B cell (primary cell): ENCODE measurements at regions not wholly inside any gene's neighbourhood (a gene's known extent, or its start where the extent isn't known, plus 50 kb on each side); places are given as distances from the start of the nearest gene placed in this dataset.

Source experiments
- ATAC-seq: fragments of 200-7000 bp; cut with Tn5 transposase; one replicate; pipeline ENCODE4 v1.10.0; 2021; ENCODE audit warnings: low read depth, mild to moderate bottlenecking, moderate number of reproducible peaks, moderate library complexity
- CTCF ChIA-PET: fragments of 350-600 bp; sonication (Branson Sonifier 250); formaldehyde crosslinking; loops from one replicate; lab custom pipeline; 2021; ENCODE audit warnings: antibody characterized with exemption, inconsistent platforms; lab: Charles Lee
- POLR2A ChIA-PET: fragments of 350-600 bp; sonication (Branson Sonifier 250); formaldehyde crosslinking; loops from one replicate; lab custom pipeline; 2021; ENCODE audit warnings: antibody characterized with exemption; lab: Charles Lee
- DNase-seq: peaks from one replicate; pipeline ENCODE4 v3.0.0; 2013
- H2AFZ ChIP-seq: 2 replicates; pipeline ENCODE4 v1.6.1; 2012; ENCODE audit warnings: mild to moderate bottlenecking, low read depth, low read length; ENCODE audit not compliant: insufficient read depth, poor library complexity, severe bottlenecking
- H3K27ac ChIP-seq, 2 donors: 1 replicate in 1 of 2; 2 replicates in 1 of 2; pipeline ENCODE4 v1.5.1; 2012 to 2013; ENCODE audit warnings: low read length in 2 of 2, mild to moderate bottlenecking in 2 of 2, moderate library complexity in 1 of 2
- H3K27me3 ChIP-seq, 4 experiments: fragments of 200-600 bp in 1 of 4; sonication (generic) in 1 of 4; replicated peaks in 1 of 4; 1 replicate in 2 of 4; 2 replicates in 2 of 4; pipeline versions ENCODE4 v1.6.1 to v1.7.0; 2013 to 2016; ENCODE audit warnings: low read length in 3 of 4, mild to moderate bottlenecking in 2 of 4, mixed read lengths in 1 of 4, moderate library complexity in 1 of 4; ENCODE audit not compliant: insufficient read depth in 4 of 4, control insufficient read depth in 3 of 4; ENCODE audit errors: control extremely low read depth in 1 of 4
- H3K36me3 ChIP-seq, 2 experiments: replicated peaks in 1 of 2; 1 replicate in 1 of 2; 2 replicates in 1 of 2; pipeline versions ENCODE4 v1.6.1 to v1.7.1; 2013; ENCODE audit warnings: low read length in 1 of 2; ENCODE audit not compliant: insufficient read depth in 2 of 2, control insufficient read depth in 1 of 2; ENCODE audit errors: control extremely low read depth in 1 of 2, extremely low read depth in 1 of 2
- H3K4me1 ChIP-seq, 2 donors: fragments of 200-600 bp in 1 of 2; sonication (generic) in 1 of 2; 1 replicate in 1 of 2; 2 replicates in 1 of 2; pipeline versions ENCODE4 v1.5.1 to v1.6.1; 2013 to 2017; ENCODE audit warnings: low read length in 2 of 2; ENCODE audit not compliant: control insufficient read depth in 2 of 2, insufficient read depth in 2 of 2
- H3K4me2 ChIP-seq: replicated peaks from 2 replicates; pipeline ENCODE3; 2012; ENCODE audit warnings: mild to moderate bottlenecking, low read depth, low read length; ENCODE audit not compliant: poor library complexity, severe bottlenecking
- H3K4me3 ChIP-seq, 5 experiments: fragments of 200-600 bp in 1 of 5; sonication (generic) in 1 of 5; 1 replicate in 3 of 5; 2 replicates in 2 of 5; pipeline versions ENCODE4 v1.5.1 to v1.7.0; 2011 to 2016; ENCODE audit warnings: low read length in 4 of 5, mild to moderate bottlenecking in 4 of 5, low read depth in 2 of 5, control low read depth in 1 of 5, moderate library complexity in 1 of 5; ENCODE audit not compliant: insufficient read depth in 1 of 5; ENCODE audit errors: control extremely low read depth in 1 of 5, extremely low read depth in 1 of 5
- H3K79me2 ChIP-seq: fragments of 200-600 bp; sonication (generic); one replicate; pipeline ENCODE4 v1.6.0; 2016; ENCODE audit warnings: low read length; ENCODE audit not compliant: control insufficient read depth, insufficient read depth
- H3K9ac ChIP-seq: fragments of 200-600 bp; sonication (generic); 2 replicates; pipeline ENCODE4 v1.6.1; 2017; ENCODE audit warnings: mild to moderate bottlenecking, low read length, moderate library complexity
- H3K9me3 ChIP-seq, 3 donors: one replicate each; pipeline versions ENCODE4 v1.6.1 to v1.7.1; 2013; ENCODE audit warnings: low read length in 2 of 3; ENCODE audit not compliant: control insufficient read depth in 2 of 3, insufficient read depth in 1 of 3; ENCODE audit errors: control extremely low read depth in 1 of 3
- H4K20me1 ChIP-seq: 2 replicates; pipeline ENCODE4 v1.6.0; 2012; ENCODE audit warnings: mild to moderate bottlenecking, low read length; ENCODE audit not compliant: insufficient read depth, control insufficient read depth, poor library complexity, severe bottlenecking
- H3K27ac Mint-ChIP-seq: one replicate; pipeline ENCODE4 v1.8.0; 2021; ENCODE audit warnings: mixed read lengths
- H3K27me3 Mint-ChIP-seq: one replicate; pipeline ENCODE4 v1.8.0; 2021; ENCODE audit warnings: mixed read lengths
- H3K4me1 Mint-ChIP-seq: one replicate; pipeline ENCODE4 v1.8.0; 2021; ENCODE audit warnings: mixed read lengths
- H3K4me3 Mint-ChIP-seq: one replicate; pipeline ENCODE4 v1.8.0; 2021; ENCODE audit warnings: mixed read lengths
- H3K9me3 Mint-ChIP-seq: one replicate; pipeline ENCODE4 v1.8.0; 2022; ENCODE audit warnings: mixed read lengths; ENCODE audit not compliant: insufficient read depth
- EZH2 ChIP-seq: IDR thresholded peaks from 2 replicates; pipeline ENCODE4 v1.6.1; 2012; ENCODE audit warnings: borderline replicate concordance, low read depth, mild to moderate bottlenecking, moderate library complexity, low read length; ENCODE audit not compliant: insufficient read depth, poor library complexity, severe bottlenecking
- WGBS: methylation state at CpG from one replicate; pipeline ENCODE4 v1.1.5; 2013; ENCODE audit warnings: missing lambda C conversion rate; ENCODE audit not compliant: insufficient coverage; 5-methylcytosine and 5-hydroxymethylcytosine counted together
- intact Hi-C: fragments of 100-400 bp; cut with micrococcal nuclease; formaldehyde crosslinking; loops from one replicate; pipeline ENCODE4 v1.10.0; 2022
- TF ChIP-seq, protein P1 (sequence below): fragments of 200-600 bp; IDR thresholded peaks from one replicate; pipeline ENCODE4 v1.8.0; 2022; ENCODE audit warnings: antibody characterized with exemption, mild to moderate bottlenecking

DNA sequence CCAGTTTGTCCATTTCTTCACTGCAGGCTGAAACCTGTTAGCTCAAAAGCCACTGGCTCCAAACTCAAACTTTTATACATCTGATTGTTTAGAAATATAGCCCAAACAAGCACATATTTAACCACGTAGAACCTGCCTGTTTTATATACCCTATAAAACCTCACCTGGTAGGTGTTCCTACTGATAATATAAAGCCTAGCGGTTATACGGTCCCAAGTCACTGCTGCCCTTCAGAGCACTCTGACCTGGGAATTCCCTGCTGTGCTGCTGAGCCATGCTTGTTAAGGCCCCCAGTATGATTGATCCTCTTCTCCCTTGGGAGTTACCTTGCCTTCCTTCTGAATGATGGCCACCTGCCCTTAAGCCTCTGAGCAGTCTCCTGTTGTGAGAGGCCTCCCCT, 432.8 kb upstream of the LCORL start:
- Histone ChIP-seq H3K27ac (no peak overlapping the region), H4K20me1 (no peaks in the 10 kb centered on the region), H2AFZ (no peak overlapping the region), H3K36me3 (no peaks in the 10 kb centered on the region), H3K4me3 (no peak overlapping the region), H3K27me3 (no peaks in the 10 kb centered on the region), H3K4me2 (no peak overlapping the region), H3K9me3 (no peaks in the 10 kb centered on the region), H3K4me1 (no peaks in the 10 kb centered on the region), H3K79me2 (no peaks in the 10 kb centered on the region), H3K9ac (no peak overlapping the region)
- H3K4me3 Mint-ChIP-seq: no peak overlapping the region
- CTCF ChIA-PET: no interaction called here
- intact Hi-C loops: no loop called here
- 87% methylated on average over 3 of the region's 3 CpGs for WGBS
- no peak overlapping the region for H3K27ac Mint-ChIP-seq
- DNase-seq: no peak
- H3K4me1 Mint-ChIP-seq: no peaks in the 10 kb centered on the region
- TF ChIP-seq EZH2: no peak
- TF ChIP-seq, protein P1, sequence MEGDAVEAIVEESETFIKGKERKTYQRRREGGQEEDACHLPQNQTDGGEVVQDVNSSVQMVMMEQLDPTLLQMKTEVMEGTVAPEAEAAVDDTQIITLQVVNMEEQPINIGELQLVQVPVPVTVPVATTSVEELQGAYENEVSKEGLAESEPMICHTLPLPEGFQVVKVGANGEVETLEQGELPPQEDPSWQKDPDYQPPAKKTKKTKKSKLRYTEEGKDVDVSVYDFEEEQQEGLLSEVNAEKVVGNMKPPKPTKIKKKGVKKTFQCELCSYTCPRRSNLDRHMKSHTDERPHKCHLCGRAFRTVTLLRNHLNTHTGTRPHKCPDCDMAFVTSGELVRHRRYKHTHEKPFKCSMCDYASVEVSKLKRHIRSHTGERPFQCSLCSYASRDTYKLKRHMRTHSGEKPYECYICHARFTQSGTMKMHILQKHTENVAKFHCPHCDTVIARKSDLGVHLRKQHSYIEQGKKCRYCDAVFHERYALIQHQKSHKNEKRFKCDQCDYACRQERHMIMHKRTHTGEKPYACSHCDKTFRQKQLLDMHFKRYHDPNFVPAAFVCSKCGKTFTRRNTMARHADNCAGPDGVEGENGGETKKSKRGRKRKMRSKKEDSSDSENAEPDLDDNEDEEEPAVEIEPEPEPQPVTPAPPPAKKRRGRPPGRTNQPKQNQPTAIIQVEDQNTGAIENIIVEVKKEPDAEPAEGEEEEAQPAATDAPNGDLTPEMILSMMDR: no peak
- H3K27me3 Mint-ChIP-seq: no peaks in the 10 kb centered on the region
- ATAC-seq: no peak
- POLR2A ChIA-PET: no interaction called here
- H3K9me3 Mint-ChIP-seq: no peaks in the 10 kb centered on the region

DNA sequence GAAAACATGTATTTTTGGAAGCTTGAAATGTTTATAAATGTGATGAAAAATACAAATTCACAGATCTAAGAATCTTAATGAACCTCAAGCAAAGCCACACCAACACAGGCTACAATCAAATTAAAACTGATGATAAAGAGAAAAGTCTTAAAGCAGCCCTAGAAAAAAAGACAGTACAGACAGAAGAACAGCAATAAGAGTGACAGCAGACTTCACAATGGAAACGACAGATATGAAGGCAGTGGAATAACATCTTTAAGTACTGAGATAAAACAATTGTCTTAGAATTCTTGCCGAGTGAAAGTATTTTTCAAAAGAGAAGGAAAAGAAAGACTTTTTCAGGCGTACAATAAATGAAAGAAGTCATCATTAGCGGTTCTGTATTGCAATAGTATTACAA, 423.6 kb upstream of the LCORL start:
- Mint-ChIP-seq H3K4me1 (no peaks in the 10 kb centered on the region), H3K27ac (no peak overlapping the region), H3K4me3 (no peak overlapping the region), H3K9me3 (peaks cover 9% of the 10 kb centered on the region), H3K27me3 (no peaks in the 10 kb centered on the region)
- Histone ChIP-seq H3K27me3 (no peaks in the 10 kb centered on the region), H4K20me1 (no peaks in the 10 kb centered on the region), H3K9ac (no peak overlapping the region), H3K27ac (no peak overlapping the region), H3K4me3 (no peak overlapping the region), H3K36me3 (no peaks in the 10 kb centered on the region), H3K9me3 (peaks cover 0 to 2% (median 0%) of the 10 kb centered on the region in 3 donors), H3K4me2 (no peak overlapping the region), H3K4me1 (no peaks in the 10 kb centered on the region), H3K79me2 (no peaks in the 10 kb centered on the region), H2AFZ (no peak overlapping the region)
- CTCF ChIA-PET: interaction anchor here (0.6 kb wide), 1 partner anchor 1037 kb away, joined by 3 read pairs; no protein-coding TSS in a partner anchor
- POLR2A ChIA-PET: no interaction called here
- intact Hi-C loops: no loop called here
- TF ChIP-seq, protein P1: no peak
- TF ChIP-seq EZH2: no peak
- DNase-seq: no peak
- no CpG with 5 or more reads among the region's 4 CpGs for WGBS
- ATAC-seq: no peak
